Renal pelvis (tissue), 1 donor: ENCODE measurements at regions not wholly inside any gene's neighbourhood (a gene's known extent, or its start where the extent isn't known, plus 50 kb on each side); places are given as distances from the start of the nearest gene placed in this dataset.
A peak's percentile ranks its signal among the peaks of the same experiment; 100 is the strongest.

Experiments used
- DNase-seq: peaks from one replicate; pipeline ENCODE4 v3.0.0-alpha.2; 2013

DNA sequence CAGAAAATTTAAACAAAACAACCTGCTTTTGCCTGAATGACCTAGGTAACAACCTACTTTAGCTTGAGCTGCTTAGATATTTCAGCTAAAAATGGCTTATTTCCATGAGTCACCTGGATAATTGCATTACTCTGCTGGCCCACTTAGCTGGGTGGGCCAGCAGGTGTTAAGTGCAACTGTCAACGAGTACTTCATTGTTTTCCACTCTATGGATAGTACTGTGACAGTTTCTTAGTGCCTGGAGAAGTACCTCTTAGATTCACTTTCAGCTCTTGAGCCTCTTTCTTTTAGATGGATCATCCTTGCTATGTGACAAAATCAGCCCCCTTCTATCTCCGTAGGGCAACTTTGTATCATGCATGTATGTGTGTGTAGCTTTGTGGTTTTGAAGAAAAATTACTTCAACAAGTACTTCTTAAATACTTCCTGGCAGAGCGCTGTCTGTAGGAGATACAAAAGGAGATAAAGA is 368.2 kb upstream of the ATP2B1 start:
- no peak for DNase-seq

GRCh38 chr12:90075685-90076084 is 367.0 kb upstream of the ATP2B1 start:
- DNase-seq: no peak

- no peak for DNase-seq
Measured at GRCh38 chr12:90074086-90074485, 365.4 kb upstream of the ATP2B1 start.

- no peak for DNase-seq
Measured at GRCh38 chr12:90071996-90072395, 363.4 kb upstream of the ATP2B1 start.

DNA sequence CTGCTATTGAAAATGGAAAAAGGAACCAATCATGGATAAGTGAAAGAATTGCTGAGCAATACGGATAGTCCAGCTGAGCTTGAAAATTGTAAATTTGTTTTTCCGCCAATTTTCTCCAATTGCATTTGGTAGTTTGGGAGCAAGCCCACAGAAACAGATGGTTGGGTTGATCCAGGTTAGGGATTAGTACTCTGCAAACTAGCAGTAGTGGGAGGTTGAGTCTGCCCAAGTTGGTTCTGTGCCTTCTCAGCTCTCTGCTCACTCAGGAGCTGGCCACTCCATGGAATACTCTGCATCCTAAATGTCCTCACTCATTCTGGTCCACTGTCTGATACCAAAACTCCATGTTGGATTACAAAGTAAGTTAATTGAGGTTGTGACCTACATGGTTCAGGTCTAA is 361.1 kb upstream of the ATP2B1 start:
- no peak for DNase-seq

GRCh38 chr12:90067791-90068190 is 359.2 kb upstream of the ATP2B1 start:
- DNase-seq: no peak

GRCh38 chr12:90064852-90065801 is 356.5 kb upstream of the ATP2B1 start:
- no peak for DNase-seq

DNA sequence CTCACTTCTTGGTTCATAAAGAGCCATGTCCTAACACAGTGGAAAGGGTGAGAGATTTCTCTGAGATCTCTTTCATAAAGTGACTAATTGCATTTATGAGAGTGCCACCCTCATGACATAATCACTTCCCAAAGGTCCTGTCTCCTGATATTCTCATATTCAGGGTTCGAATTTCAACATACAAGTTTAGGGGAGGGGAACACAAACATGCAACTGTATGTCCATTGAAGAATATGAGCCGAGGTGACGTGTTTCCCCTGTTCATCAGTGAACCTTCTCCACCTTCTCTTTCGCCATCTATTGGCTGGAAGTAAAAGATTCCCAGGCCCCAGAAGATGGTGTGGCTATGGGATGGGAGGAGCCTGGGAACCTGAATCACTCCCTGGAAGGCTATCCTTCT is 354.2 kb upstream of the ATP2B1 start:
- no peak for DNase-seq

DNA sequence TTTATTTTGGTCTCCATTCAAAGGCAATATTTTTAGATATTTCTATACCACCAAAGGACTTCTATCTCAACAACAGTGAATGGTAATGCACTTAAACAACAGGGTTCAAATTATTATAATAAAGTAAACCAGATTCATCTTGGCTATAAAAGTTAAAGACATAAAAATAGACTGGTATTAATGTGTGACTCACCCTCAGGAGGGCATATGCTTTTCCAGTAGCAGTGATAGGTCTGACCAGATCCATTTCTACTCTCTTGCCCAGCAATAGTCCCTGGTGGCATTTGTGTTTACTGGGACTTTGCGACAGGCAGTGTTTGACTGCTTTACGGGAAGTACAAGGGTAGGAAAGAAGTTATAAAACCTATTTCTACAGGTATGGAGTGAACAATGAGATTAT is 353.2 kb upstream of the ATP2B1 start:
- DNase-seq: no peak

GRCh38 chr12:90060031-90060430 is 351.4 kb upstream of the ATP2B1 start:
- DNase-seq: no peak

DNA sequence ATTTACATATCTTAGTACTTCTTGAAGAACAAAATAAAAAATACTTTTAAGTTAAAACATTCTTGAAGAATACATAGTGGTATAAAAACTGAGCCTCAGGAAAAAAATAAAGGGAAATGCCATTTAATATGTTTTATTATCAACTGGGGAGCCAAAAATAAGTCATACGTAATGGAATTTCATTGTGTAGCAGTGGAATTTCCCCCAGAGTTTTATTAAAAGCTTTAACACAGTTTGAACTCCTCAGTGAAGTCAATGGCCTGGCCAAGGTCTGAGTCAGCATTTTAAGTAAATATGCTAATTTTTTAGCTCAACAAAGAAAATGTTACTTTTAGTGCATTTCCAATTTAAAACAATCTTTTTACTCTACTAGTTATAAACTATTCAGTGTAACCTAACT is 350.1 kb upstream of the ATP2B1 start:
- peak; percentile 71 for DNase-seq

DNA sequence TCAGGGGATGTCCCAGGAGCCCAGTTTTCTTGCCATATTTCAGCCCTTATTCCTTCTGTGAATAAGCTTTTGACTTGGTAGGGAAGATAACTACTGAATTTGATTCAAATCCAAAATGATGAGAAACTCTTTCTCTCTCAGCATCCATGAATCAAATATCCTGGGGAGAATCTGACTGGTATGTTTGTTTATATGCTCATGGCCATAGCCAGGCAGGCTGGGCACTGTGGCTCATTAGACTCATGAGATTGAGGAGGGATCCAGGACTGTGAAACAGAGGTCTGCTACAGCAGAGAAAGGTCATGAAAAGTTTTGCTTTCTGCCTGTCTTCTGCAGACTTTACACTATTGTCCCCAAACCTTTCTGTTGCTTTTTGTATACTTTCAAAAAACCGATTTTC is 346.4 kb upstream of the ATP2B1 start:
- no peak for DNase-seq

DNA sequence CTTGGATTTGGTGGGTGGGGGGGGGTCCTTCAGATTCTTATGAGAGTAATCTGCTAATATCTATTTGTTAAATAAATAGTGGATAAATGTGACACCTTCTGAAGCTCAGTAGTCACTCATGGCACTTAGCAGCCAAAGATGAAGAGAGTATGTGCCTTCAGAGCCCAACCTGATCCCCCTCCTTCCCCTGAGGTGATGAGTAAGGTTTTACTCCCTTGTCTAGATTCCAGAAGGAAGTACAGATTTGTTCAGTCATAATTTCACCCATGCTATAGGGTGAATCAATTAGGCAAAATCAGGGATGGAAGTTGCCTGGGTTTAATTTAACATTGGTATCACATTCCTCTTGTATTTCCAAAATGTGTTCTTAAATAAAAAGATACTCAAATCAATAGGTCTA is 340.3 kb upstream of the ATP2B1 start:
- DNase-seq: no peak

DNA sequence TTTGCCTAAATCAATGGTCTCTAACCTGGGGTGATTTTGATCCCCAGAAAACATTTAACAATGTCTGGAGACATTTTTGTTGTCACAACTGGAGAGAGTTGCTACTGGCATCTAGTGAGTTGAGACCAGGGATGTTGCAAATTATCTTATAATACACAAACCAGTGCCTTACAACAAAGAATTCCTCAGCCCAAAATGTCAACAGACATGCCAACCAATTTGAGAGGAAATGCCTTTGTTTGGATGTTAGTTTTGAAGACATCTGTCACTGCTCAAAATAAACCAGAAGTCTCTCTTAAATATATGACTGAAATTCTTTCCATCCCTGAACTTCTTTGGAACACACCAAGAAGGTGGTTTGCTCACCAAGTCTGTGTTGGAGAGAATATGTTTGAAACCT is 336.9 kb upstream of the ATP2B1 start:
- no peak for DNase-seq

GRCh38 chr12:90044069-90044468 is 335.4 kb upstream of the ATP2B1 start:
- no peak for DNase-seq

DNA sequence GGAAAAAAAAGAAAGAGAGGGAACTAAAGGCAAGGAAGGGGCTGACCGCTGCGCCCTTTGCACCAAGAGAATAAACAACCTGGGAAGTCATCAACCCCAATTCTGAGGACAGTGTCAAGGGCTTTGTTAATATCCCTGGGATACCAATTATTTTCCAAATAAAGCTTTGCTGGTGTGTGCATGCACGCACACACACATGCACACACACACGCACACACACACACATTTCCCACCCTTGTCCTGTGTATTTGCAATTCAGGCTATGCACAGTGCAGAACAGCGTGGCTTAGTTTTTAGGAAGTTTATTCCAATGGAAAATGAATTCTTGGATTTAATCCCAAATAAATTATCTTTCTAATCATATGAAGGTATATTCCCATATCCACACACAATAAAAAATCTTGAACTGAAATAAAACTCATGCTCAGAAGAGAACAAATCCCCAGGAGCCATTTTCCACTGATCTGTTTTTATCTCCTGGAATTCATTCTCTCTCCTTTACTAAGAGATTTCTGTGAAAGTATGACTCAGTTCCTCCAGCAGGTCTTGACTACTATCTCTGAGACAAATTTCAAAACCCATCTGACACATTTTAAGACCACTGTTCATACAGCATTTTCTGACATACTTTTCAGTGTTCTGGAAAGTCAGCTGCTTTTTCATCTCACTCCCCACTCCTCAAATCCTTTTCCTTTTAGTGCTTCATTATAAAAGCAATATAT is 334.4 kb upstream of the ATP2B1 start:
- DNase-seq: no peak

- no peak for DNase-seq
Measured at GRCh38 chr12:90038289-90038688, 329.7 kb upstream of the ATP2B1 start.

- DNase-seq: no peak
Measured at GRCh38 chr12:90037740-90038139, 329.1 kb upstream of the ATP2B1 start.

- no peak for DNase-seq
Measured at GRCh38 chr12:90036637-90037036, 328.0 kb upstream of the ATP2B1 start.

DNA sequence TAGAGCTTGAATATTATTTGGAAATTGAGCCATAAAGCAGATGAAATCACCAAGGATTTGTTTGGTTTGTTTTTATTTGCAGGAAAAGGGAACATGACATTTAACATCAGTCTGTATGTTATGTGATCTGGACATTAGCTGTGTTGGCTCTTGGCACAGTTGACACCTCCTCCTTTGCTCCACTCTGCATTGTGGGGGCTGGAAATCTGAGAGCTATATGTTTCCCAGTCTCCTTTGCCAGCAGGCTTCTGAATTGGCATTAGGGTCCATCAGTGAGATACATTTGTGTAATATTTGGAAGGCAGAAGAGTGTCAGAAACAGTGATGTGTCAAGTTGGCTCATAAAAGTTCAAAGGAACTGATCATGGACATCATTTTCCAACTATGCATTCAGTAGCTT is 322.1 kb upstream of the ATP2B1 start:
- no peak for DNase-seq

DNA sequence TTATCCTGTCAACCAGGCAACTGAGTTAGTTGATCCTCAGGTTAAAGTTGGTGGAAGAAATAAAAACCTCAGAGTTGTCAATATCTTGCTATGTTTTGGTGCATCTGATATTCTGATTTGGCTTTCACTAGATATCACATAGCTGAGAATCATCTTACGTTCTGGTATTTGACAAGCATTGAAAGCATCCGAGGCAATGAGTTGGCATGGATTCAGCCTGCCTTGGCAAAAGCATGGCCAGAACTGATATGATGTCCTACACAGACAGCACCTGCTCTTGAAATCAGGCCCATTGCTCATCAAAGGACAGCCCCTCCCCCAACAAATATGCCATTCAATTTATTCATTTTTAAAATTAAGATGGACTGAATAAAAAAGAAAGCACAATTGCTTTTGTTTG is 320.7 kb upstream of the ATP2B1 start:
- no peak for DNase-seq

GRCh38 chr12:90028635-90029051 is 320.0 kb upstream of the ATP2B1 start:
- DNase-seq: no peak
